Effector CD8-positive, alpha-beta T cell (primary cell): ENCODE measurements at regions not wholly inside any gene's neighbourhood (a gene's known extent, or its start where the extent isn't known, plus 50 kb on each side); places are given as distances from the start of the nearest gene placed in this dataset.
"Not testable (repeated sequence)": the region's sequence is repeated elsewhere in the genome, so short reads cannot be mapped to it uniquely, and the experiment has no call there.

ENCODE experiments used
- DNase-seq: peaks from one replicate; lab custom pipeline; 2025; lab: John Stamatoyannopoulos, UW

- DNase-seq: no peak
These were observed 1899.5 kb downstream of the MAT2B start for GRCh38 chr5:165404917-165405316.

DNA sequence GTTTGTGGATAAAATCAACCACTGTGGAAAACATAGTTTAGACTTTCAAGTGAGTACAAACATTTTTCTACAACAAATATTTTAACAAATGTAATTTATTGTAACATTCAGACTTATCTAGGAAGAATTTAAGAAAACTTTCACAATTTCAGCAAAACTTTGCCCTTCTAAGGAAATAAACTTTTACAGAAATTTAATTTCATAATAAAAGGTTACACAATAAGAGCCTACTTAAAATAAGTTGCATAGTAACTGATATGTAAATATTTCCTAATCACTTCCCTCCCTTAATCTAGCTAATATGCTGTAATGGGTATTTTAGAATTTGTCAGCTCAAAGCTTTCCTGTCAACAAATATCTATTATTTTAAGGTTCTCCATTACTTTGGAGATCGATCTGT, 1899.9 kb downstream of the MAT2B start:
- no peak for DNase-seq

GRCh38 chr5:165407352-165407751, 1901.9 kb downstream of the MAT2B start:
- no peak for DNase-seq

DNA sequence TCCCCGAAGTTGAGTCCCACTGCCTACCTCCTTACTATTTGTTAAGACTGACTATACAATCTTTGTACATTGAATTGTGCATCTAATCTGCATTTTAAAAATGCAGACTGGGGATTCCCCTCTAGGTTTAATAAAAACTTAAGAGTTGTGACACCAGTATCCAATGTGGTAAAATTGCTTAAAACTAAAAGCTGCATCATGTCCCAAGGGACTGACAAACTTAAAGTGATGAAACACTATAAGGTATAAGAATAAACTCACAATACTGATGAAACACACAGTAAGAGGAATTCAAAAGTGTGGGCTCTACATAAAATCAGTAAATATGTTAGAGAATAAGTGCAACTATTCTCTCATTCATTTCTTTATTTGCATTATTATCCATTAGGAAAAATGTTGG, 1905.1 kb downstream of the MAT2B start:
- DNase-seq: no peak

GRCh38 chr5:165411532-165411931, 1906.1 kb downstream of the MAT2B start:
- not testable (repeated sequence) for DNase-seq

GRCh38 chr5:165420493-165420892, 1915.1 kb downstream of the MAT2B start:
- no peak for DNase-seq

- DNase-seq: no peak
These were observed 1918.4 kb downstream of the MAT2B start for GRCh38 chr5:165423697-165424299.

GRCh38 chr5:165425594-165425993, 1920.2 kb downstream of the MAT2B start:
- DNase-seq: no peak

- DNase-seq: no peak
These were observed 1943.3 kb downstream of the MAT2B start for GRCh38 chr5:165448753-165449152.

GRCh38 chr5:165457859-165458481, 1952.6 kb downstream of the MAT2B start:
- no peak for DNase-seq

DNA sequence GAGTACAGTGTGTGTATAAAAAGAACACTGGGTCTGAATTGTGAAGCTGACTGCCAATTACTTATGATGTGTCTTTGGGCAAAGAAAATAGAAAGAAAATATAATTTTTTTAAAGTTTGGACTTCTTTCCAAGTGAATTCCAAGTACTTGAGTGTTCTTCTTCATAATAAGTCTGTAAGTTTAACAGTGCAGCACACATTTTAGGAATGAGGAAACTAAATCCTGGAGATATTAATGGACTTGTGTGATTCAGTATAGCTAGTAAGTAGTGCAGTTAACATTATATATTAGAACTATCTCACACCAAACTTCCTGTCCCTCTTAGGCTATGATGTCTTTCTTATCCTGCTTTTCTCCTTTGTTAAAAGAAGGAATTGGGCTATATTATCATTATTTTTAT, 1953.8 kb downstream of the MAT2B start:
- DNase-seq: no peak

DNA sequence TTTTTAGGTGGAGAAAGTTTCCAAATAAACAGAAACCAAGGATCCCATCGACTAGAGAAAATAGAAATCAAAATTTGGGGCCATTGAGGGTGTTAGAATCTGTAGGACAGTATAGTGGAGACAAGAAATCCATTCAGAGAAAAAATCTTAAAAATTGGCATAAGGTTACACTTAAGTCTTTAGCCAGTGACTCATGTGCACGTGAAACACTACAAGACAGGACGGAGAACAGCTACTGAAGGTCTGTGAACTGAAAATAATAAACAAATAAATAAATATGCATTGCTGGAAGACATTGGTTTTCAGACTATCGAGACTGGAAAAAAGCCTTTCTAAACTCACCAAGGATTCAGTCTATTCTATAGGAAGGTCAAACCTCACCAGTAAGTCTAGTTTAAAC, 1955.5 kb downstream of the MAT2B start:
- DNase-seq: no peak

GRCh38 chr5:165477546-165477945, 1972.1 kb downstream of the MAT2B start:
- DNase-seq: no peak

DNA sequence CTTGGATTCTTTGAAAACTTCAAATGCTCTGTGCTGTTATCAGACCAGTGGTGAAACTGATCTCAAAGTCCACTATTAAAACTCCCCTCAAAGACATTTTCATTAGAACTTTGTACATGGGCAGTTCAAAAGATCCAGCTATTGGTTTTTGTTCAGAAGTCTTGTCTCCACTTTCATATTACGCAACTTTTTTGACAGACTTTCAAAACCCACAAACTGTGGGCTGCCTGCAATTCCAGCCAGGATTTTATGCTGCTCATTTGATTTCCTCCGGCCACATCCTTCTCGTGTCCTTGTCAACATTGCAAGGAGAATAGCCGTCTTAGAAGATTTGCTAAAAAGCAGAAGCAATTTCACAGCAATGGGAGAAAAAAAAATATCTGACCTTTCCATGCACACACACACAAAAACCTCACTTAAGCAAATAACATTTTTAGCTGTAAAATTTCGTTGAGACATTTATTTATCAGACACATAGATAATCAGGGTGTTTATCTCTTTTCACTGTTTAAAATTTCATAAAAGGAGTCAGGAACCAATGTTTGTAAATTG, 1990.5 kb downstream of the MAT2B start:
- no peak for DNase-seq

- DNase-seq: no peak
These were observed 1992.3 kb downstream of the MAT2B start for GRCh38 chr5:165497707-165498106.

DNA sequence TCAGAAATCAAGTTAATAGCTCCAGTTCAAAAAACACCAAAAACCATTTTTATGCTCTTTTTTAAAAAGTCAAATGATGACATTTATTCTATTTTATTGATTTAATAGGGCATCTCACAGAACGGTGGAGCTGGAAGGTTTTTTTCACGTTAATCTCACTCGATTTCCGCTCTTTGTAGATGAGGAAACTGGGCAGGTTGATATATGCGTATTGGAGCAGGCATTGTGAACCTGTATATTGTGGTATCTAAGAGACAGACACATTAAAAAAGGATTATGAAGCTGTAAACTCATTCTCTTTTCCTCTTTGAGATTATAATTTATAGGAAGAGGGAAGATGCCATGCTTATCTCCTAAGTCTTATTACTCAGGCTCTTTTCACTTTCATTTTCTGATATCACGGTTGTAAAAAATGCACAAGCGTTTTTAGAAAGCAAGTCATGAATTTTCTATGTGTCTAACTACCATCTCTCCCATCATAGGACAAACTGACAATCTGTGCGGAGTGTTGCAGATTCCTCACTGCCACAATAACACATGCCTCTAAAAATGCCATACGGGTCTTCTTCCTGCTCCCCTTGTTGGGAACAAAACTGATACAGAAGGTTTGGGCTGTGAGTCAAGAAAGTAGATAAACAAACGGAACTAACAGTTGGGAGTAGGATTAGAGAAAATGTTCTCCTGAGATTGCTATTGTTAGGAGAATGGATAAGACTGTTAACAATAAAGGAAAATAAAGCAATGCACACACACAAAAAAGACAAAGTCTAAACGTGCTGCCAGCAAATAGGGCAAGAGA, 1997.7 kb downstream of the MAT2B start:
- no peak for DNase-seq

DNA sequence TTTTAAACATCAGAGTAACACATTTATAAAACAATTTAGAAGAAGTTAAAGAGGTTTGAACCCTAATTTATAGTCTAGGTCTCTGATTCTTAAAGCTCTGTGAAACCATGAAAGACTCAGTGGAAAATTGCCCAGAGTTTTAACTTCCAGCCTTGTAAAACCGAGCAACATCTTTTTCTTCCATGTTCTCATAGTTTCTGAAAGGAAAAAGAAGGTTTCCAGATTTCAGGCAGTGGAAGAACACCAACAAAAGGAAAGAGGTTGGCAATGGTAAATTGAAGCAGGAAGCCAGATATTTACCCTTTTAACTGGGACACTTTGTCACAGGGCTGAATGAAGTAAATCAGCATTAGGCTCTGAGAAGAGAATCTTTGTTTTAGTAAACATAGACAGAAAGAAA, 1999.3 kb downstream of the MAT2B start:
- DNase-seq: no peak

GRCh38 chr5:165508286-165508685, 2002.9 kb downstream of the MAT2B start:
- no peak for DNase-seq

- no peak for DNase-seq
These were observed 2003.4 kb downstream of the MAT2B start for GRCh38 chr5:165508861-165509260.

DNA sequence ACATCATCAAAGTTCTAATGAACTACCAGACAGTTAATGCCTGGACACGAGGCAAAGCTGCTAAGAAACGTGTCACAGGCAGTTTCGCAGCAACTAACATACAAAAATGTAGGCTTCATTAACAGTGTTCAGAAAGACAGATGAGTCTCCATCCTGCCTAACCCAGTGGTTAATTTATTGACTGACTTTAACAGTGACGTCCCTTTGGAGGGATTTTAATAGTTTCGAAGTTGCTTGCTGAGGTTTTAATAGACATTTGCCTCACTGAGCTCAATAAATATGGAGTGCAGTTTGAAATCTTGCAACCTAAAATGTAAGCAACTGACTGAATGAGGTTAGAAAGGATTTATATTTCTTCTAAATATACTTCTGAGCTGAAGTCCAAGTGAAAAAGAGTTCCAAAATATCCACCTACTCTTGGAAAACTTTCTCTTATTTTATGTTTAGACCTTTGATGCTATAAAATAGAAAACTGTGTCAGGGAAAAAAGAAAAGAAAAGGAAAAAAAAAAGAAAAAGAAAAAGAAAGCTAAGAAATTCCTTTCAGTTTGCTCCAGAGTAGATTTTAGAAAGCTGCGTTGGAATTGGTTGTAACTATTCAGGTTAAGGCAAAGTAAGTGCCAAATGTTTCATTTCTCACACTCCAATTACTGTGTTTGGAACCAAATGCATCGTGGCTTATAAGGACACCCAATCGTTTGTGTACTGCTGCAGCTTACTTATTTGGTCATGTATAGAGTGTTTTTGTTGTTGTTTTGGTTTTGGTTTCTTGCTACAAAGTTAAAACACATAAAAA, 2016.6 kb downstream of the MAT2B start:
- DNase-seq: no peak

- DNase-seq: no peak
These were observed 2019.9 kb downstream of the MAT2B start for GRCh38 chr5:165525271-165525670.

DNA sequence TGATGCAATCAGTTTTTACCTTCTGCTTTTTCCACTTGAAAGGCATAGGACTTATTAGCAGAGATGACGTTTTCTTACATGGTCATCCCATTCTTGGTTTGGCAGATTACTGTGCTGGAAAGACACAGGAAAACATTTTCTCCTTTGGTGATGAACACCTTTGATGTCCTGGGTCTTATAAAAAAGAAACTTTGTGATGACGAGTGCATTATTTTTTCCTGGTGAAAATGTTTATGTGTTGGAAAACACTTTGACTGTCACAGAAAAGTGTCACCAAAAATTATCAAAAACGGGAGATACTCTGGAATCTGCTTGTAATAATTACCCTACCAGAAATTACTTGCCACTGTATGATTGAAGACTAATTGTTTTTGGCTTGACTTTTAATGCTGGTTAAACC, 2020.9 kb downstream of the MAT2B start:
- no peak for DNase-seq
